ENCODE measurements at regions not wholly inside any gene's neighbourhood (a gene's known extent, or its start where the extent isn't known, plus 50 kb on each side); places are given as distances from the start of the nearest gene placed in this dataset.

DNA sequence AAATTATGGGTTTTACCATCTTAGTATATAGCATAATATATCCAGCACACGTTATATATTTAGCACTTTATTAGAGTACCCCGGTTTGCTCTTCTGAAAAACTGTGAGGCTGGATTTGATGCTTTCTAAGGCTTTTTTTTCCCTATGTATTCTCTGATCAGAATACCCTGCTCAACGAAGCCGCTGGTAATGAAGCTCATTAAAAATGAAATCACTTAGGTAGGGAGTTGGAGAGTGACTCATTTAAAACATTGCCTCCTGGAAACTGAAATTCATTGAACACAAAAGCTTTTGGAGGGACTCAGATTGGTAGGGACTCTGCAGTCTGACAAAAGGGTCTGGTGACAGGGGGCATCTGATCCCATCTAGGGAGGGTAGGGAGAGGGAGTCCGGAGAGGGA is 365.4 kb upstream of the MEX3C start:
- TF ChIP-seq, protein P1, sequence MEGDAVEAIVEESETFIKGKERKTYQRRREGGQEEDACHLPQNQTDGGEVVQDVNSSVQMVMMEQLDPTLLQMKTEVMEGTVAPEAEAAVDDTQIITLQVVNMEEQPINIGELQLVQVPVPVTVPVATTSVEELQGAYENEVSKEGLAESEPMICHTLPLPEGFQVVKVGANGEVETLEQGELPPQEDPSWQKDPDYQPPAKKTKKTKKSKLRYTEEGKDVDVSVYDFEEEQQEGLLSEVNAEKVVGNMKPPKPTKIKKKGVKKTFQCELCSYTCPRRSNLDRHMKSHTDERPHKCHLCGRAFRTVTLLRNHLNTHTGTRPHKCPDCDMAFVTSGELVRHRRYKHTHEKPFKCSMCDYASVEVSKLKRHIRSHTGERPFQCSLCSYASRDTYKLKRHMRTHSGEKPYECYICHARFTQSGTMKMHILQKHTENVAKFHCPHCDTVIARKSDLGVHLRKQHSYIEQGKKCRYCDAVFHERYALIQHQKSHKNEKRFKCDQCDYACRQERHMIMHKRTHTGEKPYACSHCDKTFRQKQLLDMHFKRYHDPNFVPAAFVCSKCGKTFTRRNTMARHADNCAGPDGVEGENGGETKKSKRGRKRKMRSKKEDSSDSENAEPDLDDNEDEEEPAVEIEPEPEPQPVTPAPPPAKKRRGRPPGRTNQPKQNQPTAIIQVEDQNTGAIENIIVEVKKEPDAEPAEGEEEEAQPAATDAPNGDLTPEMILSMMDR (IDR thresholded peaks at IDR 0.05), result no peak
- no peak for TF ChIP-seq POLR2A (IDR thresholded peaks at IDR 0.05)
- no peak for TF ChIP-seq POLR2AphosphoS5 (IDR thresholded peaks at IDR 0.05; ENCODE audit: insufficient read depth in 1 of 2, low read depth in 1 of 2)

All from vagina (tissue), 2 donors.